IPS DF 4.7 (cell line): ENCODE measurements at regions not wholly inside any gene's neighbourhood (a gene's known extent, or its start where the extent isn't known, plus 50 kb on each side); places are given as distances from the start of the nearest gene placed in this dataset.

Experiments used
- DNase-seq: peaks from one replicate; pipeline ENCODE4 v3.0.0-alpha.2; 2013; ENCODE audit warnings: low spot score; ENCODE audit errors: extremely low read depth

- no peak for DNase-seq
Measured at GRCh38 chr2:6700335-6700734, 165.4 kb downstream of the CMPK2 start.

GRCh38 chr2:6704077-6704476 lies 161.6 kb downstream of the CMPK2 start:
- DNase-seq = no peak

- DNase-seq = no peak
Measured at GRCh38 chr2:6721395-6721794, 144.3 kb downstream of the CMPK2 start.

- no peak for DNase-seq
Measured at GRCh38 chr2:6722574-6722973, 143.1 kb downstream of the CMPK2 start.

GRCh38 chr2:6723865-6724604 lies 141.7 kb downstream of the CMPK2 start:
- DNase-seq = no peak

GRCh38 chr2:6724605-6725140 lies 141.0 kb downstream of the CMPK2 start:
- no peak for DNase-seq

- DNase-seq = no peak
Measured at GRCh38 chr2:6728156-6728555, 137.6 kb downstream of the CMPK2 start.

- DNase-seq = no peak
Measured at GRCh38 chr2:6730003-6730402, 135.7 kb downstream of the CMPK2 start.

GRCh38 chr2:6730649-6731532 lies 134.8 kb downstream of the CMPK2 start:
- DNase-seq = no peak

GRCh38 chr2:6739547-6739946 lies 126.2 kb downstream of the CMPK2 start:
- DNase-seq = no peak

- DNase-seq = no peak
Measured at GRCh38 chr2:6741229-6741628, 124.5 kb downstream of the CMPK2 start.

- no peak for DNase-seq
Measured at GRCh38 chr2:6744038-6744437, 121.7 kb downstream of the CMPK2 start.

- DNase-seq = no peak
Measured at GRCh38 chr2:6747433-6747832, 118.3 kb downstream of the CMPK2 start.

- no peak for DNase-seq
Measured at GRCh38 chr2:6748406-6749067, 117.2 kb downstream of the CMPK2 start.

GRCh38 chr2:6749962-6750361 lies 115.7 kb downstream of the CMPK2 start:
- DNase-seq = no peak

GRCh38 chr2:6750411-6751158 lies 115.1 kb downstream of the CMPK2 start:
- no peak for DNase-seq

- no peak for DNase-seq
Measured at GRCh38 chr2:6754419-6754818, 111.3 kb downstream of the CMPK2 start.

GRCh38 chr2:6755456-6755855 lies 110.3 kb downstream of the CMPK2 start:
- no peak for DNase-seq

GRCh38 chr2:6757215-6757614 lies 108.5 kb downstream of the CMPK2 start:
- no peak for DNase-seq

- no peak for DNase-seq
Measured at GRCh38 chr2:6759689-6760088, 106.0 kb downstream of the CMPK2 start.

- DNase-seq = no peak
Measured at GRCh38 chr2:6760132-6760531, 105.6 kb downstream of the CMPK2 start.
